Astrocyte of the spinal cord (primary cell): ENCODE measurements at regions not wholly inside any gene's neighbourhood (a gene's known extent, or its start where the extent isn't known, plus 50 kb on each side); places are given as distances from the start of the nearest gene placed in this dataset.

Experiments
- DNase-seq: peaks from one replicate; pipeline ENCODE4 v3.0.0; 2011; ENCODE audit warnings: low read depth, low spot score
- H3K4me3 ChIP-seq: 2 replicates; pipeline ENCODE4 v1.5.1; 2011; ENCODE audit warnings: low read depth, mild to moderate bottlenecking, low read length, moderate library complexity
- CTCF ChIP-seq: IDR thresholded peaks from 2 replicates; pipeline ENCODE4 v1.5.1; 2012; ENCODE audit warnings: low read depth, mild to moderate bottlenecking, low read length, inconsistent platforms
- in situ Hi-C: cut with HindIII; loops from 2 replicates; pipeline ENCODE4 v1.10.0; 2017; ENCODE audit warnings: low sequenced_read_pairs

- TF ChIP-seq CTCF = no peak
- in situ Hi-C loops = no loop called here
- H3K4me3 ChIP-seq = no peak overlapping the region
- no peak for DNase-seq
Measured at GRCh38 chr7:53743697-53744402, 708.4 kb downstream of the POM121L12 start.

GRCh38 chr7:53744403-53744760, 708.9 kb downstream of the POM121L12 start:
- in situ Hi-C loops = no loop called here
- no peak overlapping the region for H3K4me3 ChIP-seq
- TF ChIP-seq CTCF = no peak
- no peak for DNase-seq

GRCh38 chr7:53756946-53757345, 721.5 kb downstream of the POM121L12 start:
- in situ Hi-C loops = no loop called here
- DNase-seq = no peak
- no peak for TF ChIP-seq CTCF

GRCh38 chr7:53768186-53768585, 732.8 kb downstream of the POM121L12 start:
- DNase-seq = no peak
- in situ Hi-C loops = no loop called here
- no peak for TF ChIP-seq CTCF
- no peak overlapping the region for H3K4me3 ChIP-seq

More at GRCh38 chr7:53756946-53757345, 721.5 kb downstream of the POM121L12 start:
- H3K4me3 ChIP-seq = no peak overlapping the region

GRCh38 chr7:53771701-53772100, 736.3 kb downstream of the POM121L12 start:
- in situ Hi-C loops = no loop called here
- no peak for TF ChIP-seq CTCF
- H3K4me3 ChIP-seq = no peak overlapping the region
- no peak for DNase-seq

GRCh38 chr7:53776323-53776722, 740.9 kb downstream of the POM121L12 start:
- in situ Hi-C loops = no loop called here
- DNase-seq = no peak
- TF ChIP-seq CTCF = no peak
- H3K4me3 ChIP-seq = no peak overlapping the region

- DNase-seq = no peak
- no peak for TF ChIP-seq CTCF
- H3K4me3 ChIP-seq = no peak overlapping the region
- in situ Hi-C loops = no loop called here
Measured at GRCh38 chr7:53789741-53790140, 752.4 kb upstream of the VSTM2A start.
